ENCODE measurements at regions not wholly inside any gene's neighbourhood (a gene's known extent, or its start where the extent isn't known, plus 50 kb on each side); places are given as distances from the start of the nearest gene placed in this dataset.

DNA sequence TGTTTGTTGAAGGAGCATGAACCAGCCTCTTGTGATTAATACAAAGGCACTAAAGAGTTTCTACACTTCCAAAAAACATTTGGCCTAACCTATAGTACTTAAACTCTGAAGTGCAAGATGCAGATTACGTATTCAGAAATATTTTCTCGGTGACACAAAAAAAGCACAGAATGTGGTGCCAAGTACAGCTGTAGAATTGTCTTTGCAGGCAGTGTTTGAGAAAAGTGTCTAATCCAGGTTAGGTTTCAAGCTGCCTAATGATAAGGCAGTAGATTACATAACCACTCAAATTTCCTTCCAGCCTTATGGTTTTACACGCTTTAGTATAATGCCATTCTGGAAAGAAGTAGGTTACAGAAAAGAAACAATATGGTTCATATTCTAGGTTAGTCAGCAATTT lies 205.2 kb downstream of the KLHL28 start:
- H3K27ac ChIP-seq: no peak overlapping the region
- WGBS, 5 donors: 85 to 92% (median 90%) methylated on average over 3 of the region's 3 CpGs
- no peaks in the 10 kb centered on the region for H3K4me1 ChIP-seq
- TF ChIP-seq, protein P1, sequence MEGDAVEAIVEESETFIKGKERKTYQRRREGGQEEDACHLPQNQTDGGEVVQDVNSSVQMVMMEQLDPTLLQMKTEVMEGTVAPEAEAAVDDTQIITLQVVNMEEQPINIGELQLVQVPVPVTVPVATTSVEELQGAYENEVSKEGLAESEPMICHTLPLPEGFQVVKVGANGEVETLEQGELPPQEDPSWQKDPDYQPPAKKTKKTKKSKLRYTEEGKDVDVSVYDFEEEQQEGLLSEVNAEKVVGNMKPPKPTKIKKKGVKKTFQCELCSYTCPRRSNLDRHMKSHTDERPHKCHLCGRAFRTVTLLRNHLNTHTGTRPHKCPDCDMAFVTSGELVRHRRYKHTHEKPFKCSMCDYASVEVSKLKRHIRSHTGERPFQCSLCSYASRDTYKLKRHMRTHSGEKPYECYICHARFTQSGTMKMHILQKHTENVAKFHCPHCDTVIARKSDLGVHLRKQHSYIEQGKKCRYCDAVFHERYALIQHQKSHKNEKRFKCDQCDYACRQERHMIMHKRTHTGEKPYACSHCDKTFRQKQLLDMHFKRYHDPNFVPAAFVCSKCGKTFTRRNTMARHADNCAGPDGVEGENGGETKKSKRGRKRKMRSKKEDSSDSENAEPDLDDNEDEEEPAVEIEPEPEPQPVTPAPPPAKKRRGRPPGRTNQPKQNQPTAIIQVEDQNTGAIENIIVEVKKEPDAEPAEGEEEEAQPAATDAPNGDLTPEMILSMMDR (IDR thresholded peaks at IDR 0.05 in 8 of 11, conservative IDR thresholded peaks at IDR 0.05 in 3 of 11): no peak
- TF ChIP-seq POLR2A (IDR thresholded peaks at IDR 0.05) (no peak), POLR2AphosphoS5 (IDR thresholded peaks at IDR 0.05) (no peak)
- H3K4me3 ChIP-seq: no peak overlapping the region
- H3K9me3 ChIP-seq: no peaks in the 10 kb centered on the region
- no peak for DNase-seq
- intact Hi-C loops (cut with DNase I; ENCODE audit: low total_unique reads): no loop called here
- no peaks in the 10 kb centered on the region for H3K27me3 ChIP-seq (replicated peaks in 1 of 7)
- no peaks in the 10 kb centered on the region for H3K36me3 ChIP-seq

DNA sequence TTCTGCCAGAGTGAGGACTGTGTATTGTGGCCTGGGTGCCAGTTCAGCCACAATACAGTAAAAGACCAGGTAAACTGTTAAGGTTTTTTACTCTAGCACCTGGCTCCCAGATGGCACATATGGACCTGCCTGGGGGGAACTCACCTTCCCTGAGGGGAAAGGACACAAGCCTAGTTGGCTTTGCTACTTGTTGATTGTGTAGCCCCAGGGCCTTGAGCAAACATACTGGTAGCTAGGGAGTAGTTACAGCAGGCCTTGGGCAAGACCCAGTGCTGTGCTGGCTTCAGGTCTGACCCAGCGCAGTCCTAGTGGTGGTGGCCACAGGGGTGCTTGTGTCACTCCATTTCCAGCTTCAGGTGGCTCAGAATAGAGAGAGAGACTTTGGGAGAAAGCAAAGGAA lies 216.4 kb downstream of the KLHL28 start:
- TF ChIP-seq POLR2AphosphoS5 (IDR thresholded peaks at IDR 0.05): no peak
- Histone ChIP-seq H3K27ac (no peak overlapping the region), H3K27me3 (replicated peaks in 1 of 7) (no peaks in the 10 kb centered on the region), H3K36me3 (no peaks in the 10 kb centered on the region), H3K9me3 (peaks cover 0 to 13% (median 3%) of the 10 kb centered on the region in 8 donors), H3K4me1 (no peaks in the 10 kb centered on the region), H3K4me3 (no peak overlapping the region)
- 86 to 100% (median 95%) methylated on average over 1 of the region's 1 CpG for WGBS, 5 donors
- intact Hi-C loops (cut with DNase I; ENCODE audit: low total_unique reads): no loop called here
- no peak for DNase-seq

DNA sequence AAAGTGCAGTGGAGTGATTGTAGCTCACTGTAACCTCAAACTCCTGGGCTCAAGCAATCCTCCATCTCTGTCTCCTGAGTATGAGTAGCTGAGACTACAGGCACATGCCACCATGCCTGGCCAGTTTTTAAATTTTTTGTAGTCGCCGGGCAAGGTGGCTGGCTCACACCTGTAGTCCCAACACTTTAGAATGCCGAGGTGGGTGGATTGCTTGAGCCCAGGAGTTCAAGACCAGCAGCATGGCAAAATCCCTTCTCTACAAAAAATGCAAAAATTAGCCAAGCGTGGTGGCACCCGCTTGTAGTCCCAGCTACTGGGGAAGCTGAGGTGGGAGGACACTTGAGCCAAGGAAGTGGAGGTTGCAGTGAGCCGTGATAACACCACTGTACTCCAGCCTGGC lies 219.5 kb downstream of the KLHL28 start:
- TF ChIP-seq POLR2AphosphoS5 (IDR thresholded peaks at IDR 0.05) (no peak), POLR2A (IDR thresholded peaks at IDR 0.05) (no peak)
- TF ChIP-seq, protein P1 (IDR thresholded peaks at IDR 0.05 in 8 of 11, conservative IDR thresholded peaks at IDR 0.05 in 3 of 11): no peak
- H3K27me3 ChIP-seq (replicated peaks in 1 of 7): no peaks in the 10 kb centered on the region
- DNase-seq: no peak
- H3K36me3 ChIP-seq: no peaks in the 10 kb centered on the region
- intact Hi-C loops (cut with DNase I; ENCODE audit: low total_unique reads): no loop called here
- no peak overlapping the region for H3K27ac ChIP-seq
- 80 to 91% (median 82%) methylated on average over 6 of the region's 6 CpGs for WGBS, 5 donors
- H3K4me3 ChIP-seq: no peak overlapping the region
- no peaks in the 10 kb centered on the region for H3K4me1 ChIP-seq
- peaks cover 0 to 6% (median 0%) of the 10 kb centered on the region in 8 donors for H3K9me3 ChIP-seq

DNA sequence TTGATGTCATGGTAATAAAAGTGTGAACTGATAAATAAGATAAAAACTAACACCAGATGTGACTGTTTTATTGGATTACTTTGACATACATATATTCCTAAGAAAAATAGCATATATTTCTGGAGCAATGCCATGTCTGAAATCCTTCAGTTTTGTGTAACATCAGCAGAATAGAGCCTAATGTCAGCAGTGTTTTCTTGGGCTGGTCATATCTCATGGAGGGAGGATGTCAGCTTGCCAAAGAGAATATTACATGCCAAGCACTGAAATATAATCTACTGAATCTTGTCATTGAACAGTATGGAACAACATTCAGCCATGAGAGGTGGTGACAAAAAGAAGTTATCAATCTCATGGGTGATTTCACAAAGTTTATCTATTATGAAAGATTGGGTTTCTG lies 220.3 kb downstream of the KLHL28 start:
- Histone ChIP-seq H3K4me1 (no peaks in the 10 kb centered on the region), H3K27me3 (replicated peaks in 1 of 7) (no peaks in the 10 kb centered on the region), H3K27ac (no peak overlapping the region), H3K9me3 (no peaks in the 10 kb centered on the region), H3K4me3 (no peak overlapping the region), H3K36me3 (no peaks in the 10 kb centered on the region)
- intact Hi-C loops (cut with DNase I; ENCODE audit: low total_unique reads): no loop called here
- no peak for TF ChIP-seq POLR2AphosphoS5 (IDR thresholded peaks at IDR 0.05)
- TF ChIP-seq, protein P1 (IDR thresholded peaks at IDR 0.05 in 8 of 11, conservative IDR thresholded peaks at IDR 0.05 in 3 of 11): no peak
- no peak for DNase-seq

DNA sequence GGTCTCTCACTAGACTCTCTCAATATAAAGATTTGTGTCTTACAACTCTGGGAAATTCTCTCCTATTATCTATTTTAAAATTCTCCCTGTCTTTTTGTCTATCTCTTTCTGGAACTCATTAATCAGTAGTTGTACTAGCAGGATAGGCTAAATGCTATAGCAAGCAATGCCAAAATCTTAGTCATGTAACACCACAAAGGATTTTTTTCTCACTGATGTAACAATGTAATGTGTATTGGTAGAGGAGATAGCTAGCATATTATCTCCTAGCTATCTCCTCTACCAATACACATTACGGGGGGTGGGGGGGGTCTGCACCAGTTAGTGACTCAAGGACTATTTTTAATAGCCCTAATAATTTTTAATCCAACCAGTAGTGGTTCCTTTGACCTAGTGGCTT lies 225.4 kb downstream of the KLHL28 start:
- intact Hi-C loops (cut with DNase I; ENCODE audit: low total_unique reads): no loop called here
- no peak for DNase-seq
- 76 to 96% (median 88%) methylated on average over 1 of the region's 1 CpG for WGBS, 5 donors
- H3K9me3 ChIP-seq: no peaks in the 10 kb centered on the region
- H3K4me1 ChIP-seq: no peaks in the 10 kb centered on the region
- H3K27me3 ChIP-seq (replicated peaks in 1 of 7): no peaks in the 10 kb centered on the region
- H3K36me3 ChIP-seq: no peaks in the 10 kb centered on the region
- no peak for TF ChIP-seq POLR2A (IDR thresholded peaks at IDR 0.05)
- H3K27ac ChIP-seq: no peak overlapping the region
- no peak overlapping the region for H3K4me3 ChIP-seq
